Liver (tissue), 3 donors: ENCODE measurements at regions not wholly inside any gene's neighbourhood (a gene's known extent, or its start where the extent isn't known, plus 50 kb on each side); places are given as distances from the start of the nearest gene placed in this dataset.

Source experiments
- JUND ChIP-seq, 2 donors: IDR thresholded peaks; 2 replicates each; pipeline ENCODE4 v1.6.1; 2016; ENCODE audit warnings: antibody characterized with exemption in 2 of 2
- MAX ChIP-seq: IDR thresholded peaks from 2 replicates; pipeline ENCODE4 v1.6.1; 2016; ENCODE audit warnings: antibody characterized with exemption
- RXRA ChIP-seq, 2 donors: IDR thresholded peaks; 2 replicates each; pipeline ENCODE4 v1.6.1; 2017 to 2018; ENCODE audit warnings: antibody characterized with exemption in 2 of 2, mild to moderate bottlenecking in 1 of 2
- TAF1 ChIP-seq: conservative IDR thresholded peaks from 2 replicates; pipeline ENCODE4 v1.6.1; 2016; ENCODE audit warnings: antibody characterized with exemption, mild to moderate bottlenecking
- TF ChIP-seq, protein P1 (sequence below): fragments of 150-350 bp; IDR thresholded peaks from 2 replicates; pipeline ENCODE4 v1.5.1; 2017; ENCODE audit warnings: improper control_type of control experiment, low read depth, low read length; ENCODE audit not compliant: missing input control
- TF ChIP-seq, protein P2 (sequence below): IDR thresholded peaks from 2 replicates; pipeline ENCODE4 v1.6.1; 2016; ENCODE audit warnings: antibody characterized with exemption
- donor health status: healthy.
- donor health status: healthy.

DNA sequence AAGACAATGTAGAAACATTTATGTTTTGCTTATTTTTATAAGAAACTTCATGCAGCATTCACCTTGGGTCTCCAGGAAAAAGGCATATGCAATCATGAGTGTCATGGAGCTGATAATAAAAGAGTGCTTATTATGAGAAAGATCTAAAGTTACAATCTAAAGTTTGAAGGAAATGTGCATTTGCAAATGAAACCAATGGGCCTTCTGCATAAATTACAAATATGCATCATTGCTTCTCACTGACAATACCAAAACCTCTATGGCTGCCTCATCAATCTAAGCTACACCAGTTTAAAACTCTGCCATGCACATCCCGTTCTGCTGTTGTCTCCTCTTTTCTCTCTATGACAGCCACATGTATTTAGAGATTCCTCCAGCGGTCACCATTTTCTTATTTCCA lies 103.2 kb upstream of the ABI3BP start:
- TF ChIP-seq, protein P1, sequence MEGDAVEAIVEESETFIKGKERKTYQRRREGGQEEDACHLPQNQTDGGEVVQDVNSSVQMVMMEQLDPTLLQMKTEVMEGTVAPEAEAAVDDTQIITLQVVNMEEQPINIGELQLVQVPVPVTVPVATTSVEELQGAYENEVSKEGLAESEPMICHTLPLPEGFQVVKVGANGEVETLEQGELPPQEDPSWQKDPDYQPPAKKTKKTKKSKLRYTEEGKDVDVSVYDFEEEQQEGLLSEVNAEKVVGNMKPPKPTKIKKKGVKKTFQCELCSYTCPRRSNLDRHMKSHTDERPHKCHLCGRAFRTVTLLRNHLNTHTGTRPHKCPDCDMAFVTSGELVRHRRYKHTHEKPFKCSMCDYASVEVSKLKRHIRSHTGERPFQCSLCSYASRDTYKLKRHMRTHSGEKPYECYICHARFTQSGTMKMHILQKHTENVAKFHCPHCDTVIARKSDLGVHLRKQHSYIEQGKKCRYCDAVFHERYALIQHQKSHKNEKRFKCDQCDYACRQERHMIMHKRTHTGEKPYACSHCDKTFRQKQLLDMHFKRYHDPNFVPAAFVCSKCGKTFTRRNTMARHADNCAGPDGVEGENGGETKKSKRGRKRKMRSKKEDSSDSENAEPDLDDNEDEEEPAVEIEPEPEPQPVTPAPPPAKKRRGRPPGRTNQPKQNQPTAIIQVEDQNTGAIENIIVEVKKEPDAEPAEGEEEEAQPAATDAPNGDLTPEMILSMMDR: no peak
- no peak for TF ChIP-seq RXRA (IDR thresholded peaks at IDR 0.05)
- no peak for TF ChIP-seq MAX
- TF ChIP-seq, protein P2, sequence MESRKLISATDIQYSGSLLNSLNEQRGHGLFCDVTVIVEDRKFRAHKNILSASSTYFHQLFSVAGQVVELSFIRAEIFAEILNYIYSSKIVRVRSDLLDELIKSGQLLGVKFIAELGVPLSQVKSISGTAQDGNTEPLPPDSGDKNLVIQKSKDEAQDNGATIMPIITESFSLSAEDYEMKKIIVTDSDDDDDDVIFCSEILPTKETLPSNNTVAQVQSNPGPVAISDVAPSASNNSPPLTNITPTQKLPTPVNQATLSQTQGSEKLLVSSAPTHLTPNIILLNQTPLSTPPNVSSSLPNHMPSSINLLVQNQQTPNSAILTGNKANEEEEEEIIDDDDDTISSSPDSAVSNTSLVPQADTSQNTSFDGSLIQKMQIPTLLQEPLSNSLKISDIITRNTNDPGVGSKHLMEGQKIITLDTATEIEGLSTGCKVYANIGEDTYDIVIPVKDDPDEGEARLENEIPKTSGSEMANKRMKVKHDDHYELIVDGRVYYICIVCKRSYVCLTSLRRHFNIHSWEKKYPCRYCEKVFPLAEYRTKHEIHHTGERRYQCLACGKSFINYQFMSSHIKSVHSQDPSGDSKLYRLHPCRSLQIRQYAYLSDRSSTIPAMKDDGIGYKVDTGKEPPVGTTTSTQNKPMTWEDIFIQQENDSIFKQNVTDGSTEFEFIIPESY: no peak
- TF ChIP-seq JUND (IDR thresholded peaks at IDR 0.05): no peak
- no peak for TF ChIP-seq TAF1
